ENCODE measurements at regions not wholly inside any gene's neighbourhood (a gene's known extent, or its start where the extent isn't known, plus 50 kb on each side); places are given as distances from the start of the nearest gene placed in this dataset.

DNA sequence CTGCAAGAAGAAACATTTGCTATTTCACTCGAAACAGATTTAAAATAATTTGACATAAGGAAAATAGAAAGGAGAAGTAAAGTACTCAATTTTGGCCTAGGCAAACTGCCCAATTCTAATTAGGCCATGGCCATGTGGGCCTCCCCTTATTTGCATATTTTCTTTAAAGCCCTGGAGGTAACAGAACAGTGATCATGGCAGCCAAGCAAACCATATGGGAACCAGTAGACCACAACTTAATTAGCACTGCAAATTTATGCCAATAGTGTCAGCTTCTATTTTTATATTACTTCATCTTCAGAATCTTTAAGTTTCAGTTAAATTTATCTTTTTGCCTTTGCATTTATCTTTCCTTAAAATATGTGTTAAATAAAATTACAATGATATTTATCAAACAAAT, 63.3 kb upstream of the THSD7A start:
- DNase-seq (ENCODE audit: low spot score in 2 of 2): no peak
- no peak for FAIRE-seq

DNA sequence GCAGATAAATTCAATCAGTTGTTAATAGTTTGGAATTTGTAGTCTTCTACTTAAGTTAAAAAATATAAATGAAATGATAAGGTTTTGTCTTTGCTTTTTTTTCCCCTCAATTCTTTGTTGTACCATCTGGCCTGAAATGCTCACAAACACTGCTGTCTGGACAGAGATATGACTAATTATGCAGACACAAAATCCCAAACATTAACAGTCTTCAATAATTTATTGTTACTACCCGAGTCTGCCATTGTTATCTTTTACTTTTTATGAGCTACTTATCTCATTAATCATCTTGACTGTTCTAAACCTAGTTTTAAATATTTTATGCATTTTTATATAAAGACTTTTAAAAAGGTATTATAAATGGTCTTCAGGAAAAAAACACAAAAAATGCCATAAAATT, 64.7 kb upstream of the THSD7A start:
- FAIRE-seq: no peak
- DNase-seq (ENCODE audit: low spot score in 2 of 2): no peak

DNA sequence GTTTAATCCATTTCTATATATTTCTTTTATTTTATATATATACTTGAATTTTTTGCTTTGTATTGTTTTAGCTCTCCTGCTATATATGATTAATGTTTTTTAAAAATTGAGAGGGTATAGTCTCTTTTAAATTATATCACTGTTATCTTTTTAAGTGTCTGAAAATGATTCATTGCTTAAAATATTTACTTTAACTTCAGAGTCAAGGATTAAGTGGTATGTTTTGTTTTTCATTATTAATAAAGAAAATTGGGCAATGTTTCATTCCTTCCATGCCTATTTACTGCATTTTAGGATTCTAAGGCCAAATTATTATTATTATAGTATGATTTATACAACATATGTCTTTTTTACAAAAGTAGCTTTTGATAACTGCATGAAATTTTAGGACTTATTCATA, 67.2 kb upstream of the THSD7A start:
- FAIRE-seq (no peak), DNase-seq (ENCODE audit: low spot score in 2 of 2) (no peak)

DNA sequence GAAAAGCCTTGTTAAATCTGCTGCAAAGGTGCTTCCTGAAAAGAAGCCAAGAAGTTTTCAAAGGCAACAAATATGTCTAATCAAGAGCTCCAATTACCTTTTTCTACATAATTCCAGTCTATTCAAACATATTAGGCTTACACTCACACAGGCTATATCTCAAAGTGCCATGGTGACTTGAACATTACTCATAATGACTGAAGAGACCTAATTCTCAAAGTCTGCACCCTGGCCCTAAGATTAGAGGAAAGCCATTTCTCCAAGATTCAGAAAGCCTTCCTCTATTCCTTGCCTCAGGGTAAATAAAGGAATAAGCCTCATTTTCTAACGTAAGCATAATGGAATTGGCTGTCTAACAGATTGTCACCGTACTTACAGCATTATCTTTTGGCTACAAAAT, 78.3 kb upstream of the THSD7A start:
- FAIRE-seq (no peak), DNase-seq (ENCODE audit: low spot score in 2 of 2) (no peak)

DNA sequence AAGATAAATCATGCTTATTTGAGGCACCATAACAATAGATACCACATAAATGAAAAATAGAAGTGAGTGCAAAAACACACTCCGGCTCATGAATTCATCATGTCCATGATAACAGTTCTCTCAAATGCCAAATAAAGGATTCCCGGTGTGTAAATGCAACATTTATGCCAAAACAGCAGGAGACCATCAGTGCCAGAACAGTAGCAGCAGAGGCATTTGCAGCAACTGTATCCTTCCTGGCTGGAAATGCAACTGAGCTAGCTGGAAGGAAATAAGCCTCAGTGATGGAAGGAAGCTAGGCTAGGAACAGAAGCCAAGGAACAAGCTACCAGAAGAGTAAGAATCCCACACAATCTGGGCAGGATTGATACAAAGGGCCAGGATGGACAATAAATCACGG, 79.9 kb upstream of the THSD7A start:
- DNase-seq (ENCODE audit: low spot score in 2 of 2) (no peak), FAIRE-seq (no peak)

DNA sequence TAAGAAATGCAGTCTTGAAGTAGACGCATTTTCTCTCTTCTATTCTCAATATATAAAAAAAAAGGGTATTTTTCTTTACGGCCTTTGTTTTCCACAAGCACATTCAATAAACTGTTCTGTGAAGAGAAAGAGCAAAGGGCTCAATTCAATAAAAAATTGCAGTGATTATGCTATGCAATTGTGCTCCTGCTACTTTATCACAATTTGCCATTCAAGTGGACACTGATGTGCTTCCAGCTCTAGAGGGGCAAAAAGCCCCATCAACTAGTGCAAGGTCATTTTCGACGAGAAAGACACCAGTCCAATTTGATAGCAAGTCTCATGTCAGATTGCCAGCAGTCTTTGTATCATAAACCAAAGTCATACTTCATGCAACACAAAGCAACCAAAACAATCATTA, 82.6 kb upstream of the THSD7A start:
- DNase-seq (ENCODE audit: low spot score in 2 of 2) (no peak), FAIRE-seq (no peak)

DNA sequence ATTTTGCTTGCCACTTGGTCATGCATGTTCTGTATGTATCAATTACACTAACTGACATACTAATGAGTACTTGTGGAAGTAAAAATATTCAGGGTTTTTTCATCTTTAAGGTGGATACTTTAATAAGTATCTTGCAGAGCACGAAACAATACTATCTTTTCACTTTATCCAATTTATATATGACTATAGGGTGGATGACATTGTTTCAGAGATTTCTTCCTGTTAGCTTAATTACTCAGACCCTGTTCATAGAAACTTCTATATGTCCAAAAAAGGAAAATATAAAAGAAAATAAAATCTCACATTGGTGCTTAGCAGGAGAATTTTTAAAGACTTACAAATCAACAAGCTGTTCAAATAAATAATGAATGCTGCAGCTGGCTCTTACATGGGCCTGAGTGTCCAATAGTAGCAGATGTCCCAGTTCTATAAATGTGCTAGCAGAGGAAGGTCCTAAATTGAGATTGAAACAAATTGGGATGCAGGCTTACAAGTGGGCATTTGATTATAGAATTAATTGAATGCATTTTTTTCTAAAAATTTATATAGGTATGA, 91.5 kb upstream of the THSD7A start:
- FAIRE-seq (no peak), DNase-seq (ENCODE audit: low spot score in 2 of 2) (no peak)

DNA sequence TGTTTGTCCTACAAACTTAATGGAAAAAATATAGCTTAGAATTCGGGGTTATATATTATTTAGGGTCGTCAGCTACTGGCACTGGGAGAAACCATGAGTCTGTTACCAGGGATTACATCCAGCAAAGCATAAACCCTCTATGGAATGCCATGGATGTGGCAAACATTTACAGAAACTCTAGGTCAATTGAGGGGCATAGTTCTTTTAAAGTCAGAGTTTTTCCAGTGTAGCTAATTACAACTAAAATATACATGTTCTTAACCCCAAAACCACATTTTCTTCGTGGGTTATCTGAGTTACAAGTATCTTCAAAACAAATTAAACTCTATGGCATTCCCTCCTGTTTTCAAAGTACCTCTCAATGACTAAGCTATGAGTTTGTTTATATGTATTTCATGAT, 99.3 kb upstream of the THSD7A start:
- FAIRE-seq (no peak), DNase-seq (ENCODE audit: low spot score in 2 of 2) (no peak)

DNA sequence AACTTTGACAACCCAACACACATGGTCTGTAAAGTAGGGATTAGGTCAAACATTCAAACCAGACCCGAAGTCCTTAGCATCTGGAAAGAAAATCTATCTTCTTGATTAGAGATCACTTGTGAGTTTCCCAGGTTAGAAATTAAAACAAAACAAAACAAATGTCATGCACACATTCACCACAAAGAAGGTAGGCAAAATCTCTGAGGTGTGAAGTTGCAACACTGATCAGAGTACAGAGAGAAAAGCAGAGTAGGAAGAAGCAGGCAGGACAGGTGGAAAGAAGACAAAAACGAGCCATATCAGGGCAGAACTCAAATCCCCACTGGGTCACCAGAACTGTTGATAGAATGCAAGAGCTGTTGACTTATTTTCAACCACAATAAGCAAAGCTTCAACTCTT, 102.8 kb upstream of the THSD7A start:
- DNase-seq (ENCODE audit: low spot score in 2 of 2) (no peak), FAIRE-seq (no peak)

DNA sequence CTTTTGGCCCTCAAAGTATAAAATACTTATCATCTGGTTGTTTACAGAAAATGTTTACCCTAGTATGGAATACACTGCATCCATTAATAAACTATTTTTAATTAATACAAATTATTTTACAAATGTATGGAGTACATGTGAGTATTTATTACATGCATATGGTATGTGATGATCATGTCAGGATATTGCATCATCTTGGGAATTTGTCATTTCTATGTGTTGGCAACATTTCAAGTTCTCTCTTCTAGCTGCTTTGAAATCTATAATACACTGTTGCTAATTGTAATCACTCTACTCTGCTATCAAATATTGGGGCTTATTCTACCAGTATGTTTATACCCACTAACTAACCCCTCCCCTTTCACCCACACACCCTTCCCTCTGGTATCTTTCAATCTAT, 103.9 kb upstream of the THSD7A start:
- no peak for DNase-seq (ENCODE audit: low spot score in 2 of 2)
- no peak for FAIRE-seq

DNA sequence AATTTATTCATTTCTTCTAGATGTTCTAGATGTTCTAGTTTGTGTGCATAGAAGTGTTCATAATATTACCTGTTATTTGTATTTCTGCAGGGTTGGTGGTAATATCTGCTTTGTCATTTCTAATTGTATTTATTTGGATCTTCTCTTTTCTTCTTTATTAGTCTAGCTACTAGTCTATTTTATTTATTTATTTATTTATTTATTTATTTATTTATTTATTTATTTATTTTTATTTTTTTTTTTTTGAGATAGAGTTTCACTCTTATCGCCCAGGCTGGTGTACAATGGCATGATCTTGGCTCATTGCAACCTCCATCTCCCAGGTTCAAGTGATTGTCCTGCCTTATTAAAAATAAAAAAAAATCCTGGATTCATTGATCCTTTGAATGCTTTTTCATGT, 114.8 kb upstream of the THSD7A start:
- FAIRE-seq: peak; percentile 21

DNA sequence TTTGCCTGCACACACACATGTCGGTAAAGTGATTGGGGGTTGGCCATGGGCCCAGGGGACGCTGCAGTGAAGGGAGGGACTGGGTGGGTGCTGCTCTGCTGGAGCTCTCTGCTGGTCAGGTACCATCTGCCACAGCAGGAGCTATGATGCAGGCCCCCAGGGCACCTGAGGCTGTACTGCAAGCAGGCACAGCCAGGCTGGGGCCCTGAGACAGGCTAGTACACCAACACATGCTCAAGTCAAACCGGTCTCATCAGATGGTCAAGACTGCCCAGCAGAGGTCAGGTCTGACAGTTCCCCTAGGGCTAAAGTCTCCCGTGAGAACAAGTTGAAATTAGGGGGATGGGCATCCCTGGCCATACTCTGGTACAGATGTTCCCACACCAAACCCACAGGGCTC, 118.3 kb upstream of the THSD7A start:
- DNase-seq (ENCODE audit: low spot score in 2 of 2): no peak

More for the DNA sequence above, 114.8 kb upstream of the THSD7A start:
- DNase-seq (ENCODE audit: low spot score in 2 of 2): no peak

DNA sequence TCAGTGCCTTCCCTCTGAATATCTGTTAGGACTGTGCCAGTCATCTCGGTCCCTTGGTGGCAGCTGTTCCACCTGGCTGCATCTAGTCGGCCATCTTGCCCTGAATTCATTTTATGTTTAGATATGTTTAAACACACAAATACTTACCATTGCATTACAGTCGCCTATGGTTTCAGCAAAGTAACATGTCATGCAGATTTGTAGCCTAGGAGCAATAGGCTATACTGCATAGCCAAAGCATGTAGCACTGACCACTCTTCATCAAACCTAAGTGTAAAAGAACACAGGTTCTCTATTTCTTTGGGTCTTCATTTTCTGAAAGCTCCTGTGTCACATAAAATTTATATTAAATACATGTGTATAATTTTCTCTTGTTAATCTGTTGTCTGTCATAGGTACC, 118.9 kb upstream of the THSD7A start:
- no peak for DNase-seq (ENCODE audit: low spot score in 2 of 2)
- FAIRE-seq: no peak

More for the DNA sequence above, 118.3 kb upstream of the THSD7A start:
- no peak for FAIRE-seq

DNA sequence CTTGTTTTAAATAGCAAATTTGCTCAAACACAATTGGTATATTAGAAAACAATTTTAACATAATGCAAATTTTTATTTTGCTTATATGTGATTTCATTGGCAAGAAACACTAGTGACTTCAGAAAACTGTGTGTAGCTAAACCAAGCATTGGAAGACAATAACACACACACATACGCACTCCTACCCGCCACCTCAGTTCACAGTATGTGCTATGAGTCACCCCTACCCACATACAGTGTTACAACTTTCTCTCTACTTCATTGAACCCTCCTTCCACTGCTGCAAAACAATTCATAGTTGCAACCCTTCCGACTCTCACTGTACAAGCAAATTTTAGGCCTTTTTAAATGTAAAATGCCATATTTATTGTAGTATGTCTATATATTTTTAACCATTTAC, 119.9 kb upstream of the THSD7A start:
- FAIRE-seq (no peak), DNase-seq (ENCODE audit: low spot score in 2 of 2) (no peak)

DNA sequence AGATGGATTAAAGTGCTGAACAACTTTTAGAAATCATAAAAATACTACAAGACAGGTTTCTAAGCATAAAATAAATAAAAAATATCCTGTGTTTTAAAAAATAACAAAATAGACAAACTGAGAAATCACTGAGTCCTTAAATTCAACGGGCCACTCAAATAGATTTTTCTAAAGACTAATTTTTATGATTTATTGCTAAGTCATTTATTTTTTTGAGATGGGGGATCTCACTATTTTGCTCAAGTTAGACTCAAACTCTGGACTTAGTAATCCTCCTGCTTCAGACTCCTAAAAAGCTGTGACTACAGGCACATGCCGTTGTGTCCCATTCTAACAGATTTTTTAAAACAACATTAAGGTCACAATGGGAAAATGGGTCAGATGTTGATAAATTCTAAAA, 121.0 kb upstream of the THSD7A start:
- DNase-seq (ENCODE audit: low spot score in 2 of 2) (no peak), FAIRE-seq (no peak)

DNA sequence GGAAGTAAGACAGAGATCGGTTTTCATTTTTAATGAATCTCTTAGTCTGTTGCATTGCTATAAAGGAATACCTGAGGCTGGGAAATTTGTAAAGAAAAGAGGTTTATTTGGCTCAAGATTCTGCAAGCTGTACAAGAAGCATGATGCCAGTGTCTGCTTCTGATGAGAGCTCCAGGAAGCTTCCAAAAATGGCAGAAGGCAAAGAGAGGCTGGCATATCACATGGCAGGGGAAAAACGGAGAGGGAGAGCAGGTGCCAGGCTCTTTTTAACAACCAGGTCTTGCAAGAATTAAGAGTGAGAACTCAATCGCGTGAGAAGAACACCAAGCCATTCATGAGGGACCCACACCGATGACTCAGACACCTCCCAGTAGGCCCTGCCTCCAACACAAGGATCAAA, 125.0 kb upstream of the THSD7A start:
- DNase-seq (ENCODE audit: low spot score in 2 of 2) (no peak), FAIRE-seq (no peak)

DNA sequence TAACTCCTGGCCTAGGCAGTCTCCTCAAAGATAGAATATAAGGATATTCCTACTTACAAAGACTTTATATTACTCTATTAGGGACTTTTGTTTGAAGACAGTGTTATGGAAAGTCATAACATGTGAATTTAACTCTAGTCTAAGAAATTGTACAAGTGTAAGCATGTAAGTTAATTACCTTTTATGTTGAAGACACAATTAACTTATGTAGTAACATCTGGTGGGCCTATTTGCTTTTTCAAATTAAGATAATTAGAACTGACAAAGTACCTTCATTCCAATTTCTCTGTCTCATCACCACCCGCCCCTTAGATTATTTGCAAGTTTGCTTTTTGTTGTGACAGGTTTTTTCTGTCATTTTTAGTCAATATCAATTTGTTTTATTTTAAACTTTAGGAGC, 126.0 kb upstream of the THSD7A start:
- FAIRE-seq (no peak), DNase-seq (ENCODE audit: low spot score in 2 of 2) (no peak)

DNA sequence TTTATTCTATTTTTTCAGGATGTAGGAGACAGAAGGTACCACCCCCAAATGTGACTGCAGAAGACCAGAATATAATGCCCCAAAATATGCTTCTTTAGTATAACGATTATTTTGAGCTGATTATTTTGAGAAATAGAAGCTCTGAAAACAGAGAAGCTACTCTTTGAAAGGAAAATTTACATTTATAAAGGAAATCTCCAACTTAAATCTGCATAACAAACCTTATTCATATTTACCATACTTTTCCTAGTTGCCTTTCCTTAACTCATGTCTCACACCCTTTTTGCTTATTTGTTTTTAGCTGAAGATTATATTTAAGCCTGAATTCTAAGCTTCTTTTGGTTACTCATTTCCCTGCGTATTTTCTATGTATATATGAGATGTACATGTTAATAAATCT, 127.1 kb upstream of the THSD7A start:
- DNase-seq (ENCODE audit: low spot score in 2 of 2): no peak
- FAIRE-seq: no peak

DNA sequence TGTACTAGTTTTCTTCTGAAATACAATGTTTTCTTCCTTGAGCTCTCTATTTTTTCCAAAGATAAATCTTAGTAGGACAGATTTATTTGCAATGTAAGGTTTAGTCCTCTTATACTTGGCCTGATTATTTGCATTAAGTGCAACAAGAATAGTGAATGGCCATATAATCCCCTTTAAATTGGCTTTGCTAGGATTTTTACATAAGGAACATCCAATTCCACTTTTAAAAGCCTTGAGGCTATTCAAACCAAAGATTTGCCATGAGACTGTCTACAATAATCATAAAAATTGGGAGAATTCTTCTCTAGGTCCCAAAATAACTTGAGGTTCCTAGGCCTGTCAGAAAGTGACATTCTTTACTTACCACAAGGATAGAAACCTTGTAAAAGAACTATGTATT, 128.6 kb upstream of the THSD7A start:
- no peak for FAIRE-seq
- DNase-seq (ENCODE audit: low spot score in 2 of 2): no peak

DNA sequence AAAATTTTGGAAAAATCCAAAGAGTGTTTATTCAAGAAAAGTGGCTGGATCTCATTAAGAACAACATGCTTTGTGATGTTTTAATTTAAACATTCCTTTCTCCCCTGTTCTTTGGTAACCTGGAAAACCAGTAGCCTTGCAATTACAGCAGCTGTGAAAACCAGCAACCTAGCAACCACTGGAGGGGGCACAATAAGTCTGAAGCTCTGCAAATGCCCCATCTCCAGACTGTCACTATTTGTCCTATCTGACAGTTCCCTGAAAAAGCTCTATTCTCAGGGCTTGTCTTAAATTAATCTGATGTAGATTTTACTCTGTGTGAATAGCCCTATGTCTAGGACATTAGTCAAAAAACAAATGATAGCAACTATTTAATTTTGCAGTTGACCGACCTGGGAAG, 137.6 kb upstream of the THSD7A start:
- FAIRE-seq: no peak

DNA sequence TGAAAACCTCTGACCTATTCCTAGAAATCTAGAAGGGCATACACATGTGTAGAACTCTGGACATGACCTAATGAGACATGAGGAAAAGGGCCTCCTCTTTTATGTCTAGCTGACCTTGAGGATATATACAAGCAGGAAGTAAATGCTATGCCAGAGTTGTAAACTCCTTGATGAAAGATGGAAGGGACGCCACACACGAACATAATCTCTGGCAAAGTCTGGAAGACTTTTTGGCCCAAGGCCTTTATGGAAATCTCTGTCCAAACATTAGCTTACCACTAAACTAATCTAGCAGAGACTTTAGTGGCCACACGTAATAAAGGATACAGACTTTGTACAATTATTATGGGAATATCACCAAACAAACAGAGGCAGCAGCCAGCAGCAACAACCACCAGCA, 138.1 kb upstream of the THSD7A start:
- DNase-seq (ENCODE audit: low spot score in 2 of 2) (no peak), FAIRE-seq (no peak)

More for the DNA sequence above, 137.6 kb upstream of the THSD7A start:
- DNase-seq (ENCODE audit: low spot score in 2 of 2): no peak

DNA sequence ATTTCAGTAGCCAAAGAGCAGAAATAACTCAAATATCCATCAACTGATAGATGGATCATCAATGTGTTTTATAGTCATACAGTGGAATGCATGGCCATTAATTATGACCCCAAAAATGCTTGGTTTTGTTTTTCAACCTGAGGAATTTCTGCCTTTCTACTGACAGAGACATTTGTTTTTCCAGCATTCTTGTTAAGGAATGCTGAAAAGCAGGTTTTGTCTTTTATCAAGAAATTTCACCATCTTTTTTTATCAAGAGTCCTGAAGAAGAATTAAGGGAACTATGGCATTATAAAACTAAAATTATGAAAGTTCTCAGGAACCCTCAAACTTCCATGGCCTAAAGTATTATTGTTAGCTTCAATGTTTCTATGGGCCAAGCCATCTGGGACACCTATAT, 153.4 kb upstream of the THSD7A start:
- DNase-seq (ENCODE audit: low spot score in 2 of 2) (no peak), FAIRE-seq (no peak)

DNA sequence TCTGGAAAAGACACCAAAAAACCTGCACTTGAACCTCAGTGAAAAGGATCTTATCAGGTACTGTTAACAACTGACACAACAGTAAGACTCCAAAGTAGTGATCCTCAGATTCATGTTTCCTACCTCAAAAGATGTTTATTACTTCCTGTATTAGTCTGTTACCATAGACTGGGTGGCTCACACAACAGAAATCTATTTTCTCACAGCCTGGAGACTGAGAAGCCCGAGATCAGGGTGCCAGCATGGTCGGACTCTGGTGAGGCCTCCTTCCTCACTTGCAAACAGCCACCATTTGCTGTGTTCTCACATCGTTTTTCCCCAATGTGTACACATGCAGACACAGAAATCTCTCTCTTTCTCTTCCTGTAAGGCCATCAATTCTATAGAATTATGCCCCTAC, 154.0 kb upstream of the THSD7A start:
- FAIRE-seq (no peak), DNase-seq (ENCODE audit: low spot score in 2 of 2) (no peak)

Measured in frontal cortex (tissue), 3 donors.